ENCODE measurements at regions not wholly inside any gene's neighbourhood (a gene's known extent, or its start where the extent isn't known, plus 50 kb on each side); places are given as distances from the start of the nearest gene placed in this dataset.

DNA sequence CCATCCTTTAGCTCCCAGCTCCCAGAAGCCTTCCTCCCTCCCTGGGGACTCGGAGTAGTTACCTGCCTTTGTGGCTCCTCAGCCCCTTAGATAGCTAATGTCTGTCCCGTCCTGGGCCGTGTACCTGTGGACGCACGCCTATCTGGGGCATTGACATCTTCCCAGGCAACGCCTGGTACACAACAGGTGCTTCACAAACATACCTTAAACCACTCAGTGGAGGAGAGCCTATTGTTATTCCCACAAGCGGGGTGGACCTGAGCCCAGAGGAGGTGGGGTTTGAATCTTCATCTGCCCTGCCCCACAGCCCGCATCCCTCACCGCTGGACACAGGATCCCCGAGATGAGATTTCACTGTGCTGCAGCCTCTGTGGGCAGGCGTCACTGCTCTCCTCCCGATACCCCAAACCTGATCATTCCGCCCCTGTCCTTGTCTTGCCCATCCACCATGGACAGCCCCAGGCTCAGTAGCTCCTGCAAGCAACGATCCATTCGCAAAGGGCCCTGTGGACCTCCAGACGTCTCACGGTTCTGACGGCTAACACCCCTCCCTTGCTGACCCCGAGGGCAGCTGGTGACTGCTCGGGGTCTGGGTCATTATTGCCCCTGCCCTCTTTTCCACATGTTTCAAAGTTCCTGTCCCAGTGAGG lies 73.8 kb upstream of the SHISAL1 start:
- no peaks in the 10 kb centered on the region for H3K9me3 ChIP-seq
- TF ChIP-seq POLR2A (IDR thresholded peaks at IDR 0.05): no peak
- TF ChIP-seq CTCF (IDR thresholded peaks at IDR 0.05): no peak
- DNase-seq: no peak
- intact Hi-C loops (cut with DNase I; ENCODE audit: low total_unique reads): no loop called here
- no peaks in the 10 kb centered on the region for H3K4me1 ChIP-seq
- H3K27ac ChIP-seq: no peak overlapping the region
- no peaks in the 10 kb centered on the region for H3K27me3 ChIP-seq
- H3K4me3 ChIP-seq: no peak overlapping the region
- H3K36me3 ChIP-seq: no peaks in the 10 kb centered on the region

GRCh38 chr22:44385781-44386180 lies 73.0 kb upstream of the SHISAL1 start:
- no peak for TF ChIP-seq POLR2A (IDR thresholded peaks at IDR 0.05)
- no peak for TF ChIP-seq CTCF (IDR thresholded peaks at IDR 0.05)
- no peak for DNase-seq
- Histone ChIP-seq H3K4me1 (no peaks in the 10 kb centered on the region), H3K27ac (no peak overlapping the region), H3K9me3 (no peaks in the 10 kb centered on the region), H3K36me3 (no peaks in the 10 kb centered on the region), H3K27me3 (no peaks in the 10 kb centered on the region), H3K4me3 (no peak overlapping the region)
- intact Hi-C loops (cut with DNase I; ENCODE audit: low total_unique reads): no loop called here

DNA sequence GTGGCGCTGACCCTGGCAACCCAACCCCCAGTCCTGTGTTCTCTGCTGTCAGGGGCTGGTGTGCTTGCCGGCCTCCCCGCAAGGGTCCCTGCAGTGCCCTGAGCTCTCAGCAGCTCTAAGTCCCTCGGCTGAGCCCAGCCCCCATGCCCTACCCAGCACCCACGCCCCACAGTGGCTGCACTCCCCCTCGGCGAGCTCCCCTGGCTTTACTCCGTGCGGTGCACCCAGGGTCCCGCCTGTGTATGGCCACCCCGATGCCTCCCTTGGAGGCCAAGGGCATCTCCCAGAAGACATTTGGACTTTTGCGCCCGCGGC lies 72.5 kb upstream of the SHISAL1 start:
- no peak overlapping the region for H3K27ac ChIP-seq
- no peaks in the 10 kb centered on the region for H3K4me1 ChIP-seq
- no peaks in the 10 kb centered on the region for H3K9me3 ChIP-seq
- no peak for TF ChIP-seq POLR2A (IDR thresholded peaks at IDR 0.05)
- no peak for TF ChIP-seq CTCF (IDR thresholded peaks at IDR 0.05)
- no peak for DNase-seq
- no peaks in the 10 kb centered on the region for H3K27me3 ChIP-seq
- intact Hi-C loops (cut with DNase I; ENCODE audit: low total_unique reads): no loop called here
- H3K36me3 ChIP-seq: no peaks in the 10 kb centered on the region
- H3K4me3 ChIP-seq: no peak overlapping the region

- H3K4me1 ChIP-seq: no peaks in the 10 kb centered on the region
- DNase-seq: no peak
- H3K27ac ChIP-seq: no peak overlapping the region
- intact Hi-C loops (cut with DNase I; ENCODE audit: low total_unique reads): no loop called here
- no peak overlapping the region for H3K4me3 ChIP-seq
- H3K27me3 ChIP-seq: no peaks in the 10 kb centered on the region
- TF ChIP-seq POLR2A (IDR thresholded peaks at IDR 0.05): no peak
- TF ChIP-seq CTCF (IDR thresholded peaks at IDR 0.05): no peak
- H3K9me3 ChIP-seq: no peaks in the 10 kb centered on the region
- no peaks in the 10 kb centered on the region for H3K36me3 ChIP-seq
Measured at GRCh38 chr22:44384563-44385295, 72.0 kb upstream of the SHISAL1 start.

DNA sequence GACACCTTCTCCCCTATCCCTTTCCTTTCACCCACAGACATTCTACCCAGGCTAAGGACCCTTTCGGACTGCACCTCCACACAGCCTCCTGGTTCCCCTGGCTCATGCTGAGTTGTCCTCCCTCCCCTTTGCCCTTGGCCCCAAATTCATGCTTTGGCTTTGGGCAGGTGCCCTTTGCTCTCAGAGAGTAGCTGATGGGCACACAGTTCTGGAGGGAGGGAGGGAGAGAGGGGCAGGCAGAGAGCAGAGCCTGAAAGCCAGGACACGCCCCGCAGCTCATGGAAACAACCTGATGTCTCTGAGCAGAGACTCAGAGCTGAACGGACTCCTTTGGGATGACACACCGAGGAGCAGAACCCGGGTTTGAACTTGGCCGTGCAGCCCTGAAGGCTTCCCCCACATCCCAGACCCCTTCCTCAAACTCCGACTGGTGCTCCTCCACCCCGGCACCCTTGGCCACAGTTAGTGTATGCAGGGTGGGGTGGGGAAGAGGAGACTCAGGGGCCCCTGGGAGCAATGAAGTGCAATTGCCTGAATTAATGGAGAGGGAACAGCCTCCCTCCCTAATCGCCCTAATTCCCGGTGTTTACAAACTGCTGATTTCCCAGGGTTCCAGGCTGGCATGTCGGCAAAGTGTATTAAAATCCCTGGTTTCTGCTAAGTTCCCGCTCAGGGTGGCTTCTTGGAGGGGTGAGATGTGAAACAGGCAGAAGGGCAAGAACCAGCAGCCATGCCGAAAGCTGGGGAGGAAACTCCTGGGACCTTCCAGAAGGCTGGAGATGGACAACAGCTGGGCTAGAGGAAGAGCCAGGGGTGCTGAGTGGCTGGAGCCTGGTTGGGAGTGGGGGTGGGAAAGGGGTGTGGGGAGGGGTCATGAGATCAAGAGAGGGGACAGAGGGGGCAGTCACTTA lies 71.2 kb upstream of the SHISAL1 start:
- DNase-seq: no peak
- Histone ChIP-seq H3K27ac (no peak overlapping the region), H3K4me1 (no peaks in the 10 kb centered on the region), H3K4me3 (no peak overlapping the region), H3K9me3 (no peaks in the 10 kb centered on the region), H3K36me3 (no peaks in the 10 kb centered on the region), H3K27me3 (no peaks in the 10 kb centered on the region)
- TF ChIP-seq POLR2A (IDR thresholded peaks at IDR 0.05) (no peak), CTCF (IDR thresholded peaks at IDR 0.05) (no peak)
- intact Hi-C loops (cut with DNase I; ENCODE audit: low total_unique reads): no loop called here

Data from uterus (tissue), 3 donors.